ENCODE measurements at regions not wholly inside any gene's neighbourhood (a gene's known extent, or its start where the extent isn't known, plus 50 kb on each side); places are given as distances from the start of the nearest gene placed in this dataset.

GRCh38 chr5:111626473-111627148, 114.3 kb upstream of the STARD4 start:
- TF ChIP-seq CTCF (IDR thresholded peaks at IDR 0.05) (no peak), EZH2 (IDR thresholded peaks at IDR 0.05) (no peak)
